ENCODE measurements at regions not wholly inside any gene's neighbourhood (a gene's known extent, or its start where the extent isn't known, plus 50 kb on each side); places are given as distances from the start of the nearest gene placed in this dataset.
A peak's percentile ranks its signal among the peaks of the same experiment; 100 is the strongest.

DNA sequence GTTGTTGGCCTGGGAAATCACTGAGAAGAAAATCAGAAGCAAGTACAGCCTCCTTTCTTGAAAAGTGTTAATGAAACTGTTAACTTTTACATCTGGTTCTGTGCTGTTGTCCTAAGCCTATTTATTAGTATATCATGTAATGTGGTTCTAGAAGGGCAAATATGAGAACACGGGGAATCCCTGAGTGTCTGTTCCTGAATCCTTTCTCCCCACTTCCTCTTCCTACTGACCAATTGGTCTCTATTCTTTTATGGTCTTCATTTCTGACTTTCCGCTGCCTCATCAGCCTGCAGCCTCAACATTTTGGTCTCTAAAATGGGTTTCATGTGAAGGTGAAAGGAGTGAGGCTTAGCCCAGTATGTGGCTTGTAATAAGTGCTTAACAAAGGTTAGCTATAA lies 159.9 kb upstream of the MAMLD1 start:
- no peak overlapping the region for H3K4me3 ChIP-seq
- no peaks in the 10 kb centered on the region for H3K36me3 ChIP-seq
- WGBS, 5 donors: 63 to 79% (median 71%) methylated on average over 2 of the region's 2 CpGs
- H3K4me1 ChIP-seq: no peaks in the 10 kb centered on the region
- TF ChIP-seq POLR2AphosphoS5 (IDR thresholded peaks at IDR 0.05) (no peak), POLR2A (IDR thresholded peaks at IDR 0.05) (no peak)
- TF ChIP-seq, protein P1, sequence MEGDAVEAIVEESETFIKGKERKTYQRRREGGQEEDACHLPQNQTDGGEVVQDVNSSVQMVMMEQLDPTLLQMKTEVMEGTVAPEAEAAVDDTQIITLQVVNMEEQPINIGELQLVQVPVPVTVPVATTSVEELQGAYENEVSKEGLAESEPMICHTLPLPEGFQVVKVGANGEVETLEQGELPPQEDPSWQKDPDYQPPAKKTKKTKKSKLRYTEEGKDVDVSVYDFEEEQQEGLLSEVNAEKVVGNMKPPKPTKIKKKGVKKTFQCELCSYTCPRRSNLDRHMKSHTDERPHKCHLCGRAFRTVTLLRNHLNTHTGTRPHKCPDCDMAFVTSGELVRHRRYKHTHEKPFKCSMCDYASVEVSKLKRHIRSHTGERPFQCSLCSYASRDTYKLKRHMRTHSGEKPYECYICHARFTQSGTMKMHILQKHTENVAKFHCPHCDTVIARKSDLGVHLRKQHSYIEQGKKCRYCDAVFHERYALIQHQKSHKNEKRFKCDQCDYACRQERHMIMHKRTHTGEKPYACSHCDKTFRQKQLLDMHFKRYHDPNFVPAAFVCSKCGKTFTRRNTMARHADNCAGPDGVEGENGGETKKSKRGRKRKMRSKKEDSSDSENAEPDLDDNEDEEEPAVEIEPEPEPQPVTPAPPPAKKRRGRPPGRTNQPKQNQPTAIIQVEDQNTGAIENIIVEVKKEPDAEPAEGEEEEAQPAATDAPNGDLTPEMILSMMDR (IDR thresholded peaks at IDR 0.05 in 8 of 11, conservative IDR thresholded peaks at IDR 0.05 in 3 of 11): no peak
- H3K27me3 ChIP-seq (replicated peaks in 1 of 7): no peaks in the 10 kb centered on the region
- H3K27ac ChIP-seq: peak overlapping the region in 6 of 8 donors; percentile 14 to 54 (median 35)
- intact Hi-C loops (cut with DNase I; ENCODE audit: low total_unique reads): no loop called here
- no peaks in the 10 kb centered on the region for H3K9me3 ChIP-seq
- DNase-seq: no peak

DNA sequence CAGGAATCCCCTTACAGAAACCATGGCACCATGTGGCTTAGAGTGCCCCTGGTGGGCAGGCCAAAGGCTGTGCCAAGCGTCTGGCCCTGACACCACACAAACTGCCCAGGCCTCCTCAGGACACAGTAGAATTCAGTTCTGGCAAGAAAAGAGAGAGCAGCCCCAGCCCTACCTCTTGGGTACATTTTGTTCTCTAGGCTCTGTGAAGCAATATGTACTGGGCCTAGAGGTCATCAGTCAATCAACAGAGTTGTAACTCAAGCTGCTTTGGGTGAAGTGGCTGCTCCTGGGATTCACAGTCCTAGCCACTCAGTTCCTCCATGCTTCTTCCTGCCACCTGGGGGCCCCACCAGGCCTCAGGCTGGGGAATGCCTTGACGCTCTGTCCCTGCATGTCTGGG lies 158.1 kb upstream of the MAMLD1 start:
- TF ChIP-seq POLR2A (IDR thresholded peaks at IDR 0.05) (no peak), POLR2AphosphoS5 (IDR thresholded peaks at IDR 0.05) (no peak)
- TF ChIP-seq, protein P1 (IDR thresholded peaks at IDR 0.05 in 8 of 11, conservative IDR thresholded peaks at IDR 0.05 in 3 of 11): no peak
- H3K27ac ChIP-seq: no peak overlapping the region
- 39 to 100% (median 85%) methylated on average over 2 of the region's 2 CpGs for WGBS, 5 donors
- H3K36me3 ChIP-seq: no peaks in the 10 kb centered on the region
- H3K27me3 ChIP-seq (replicated peaks in 1 of 7): no peaks in the 10 kb centered on the region
- H3K9me3 ChIP-seq: no peaks in the 10 kb centered on the region
- intact Hi-C loops (cut with DNase I; ENCODE audit: low total_unique reads): no loop called here
- H3K4me1 ChIP-seq: no peaks in the 10 kb centered on the region
- no peak overlapping the region for H3K4me3 ChIP-seq
- DNase-seq: peak; percentile 29

DNA sequence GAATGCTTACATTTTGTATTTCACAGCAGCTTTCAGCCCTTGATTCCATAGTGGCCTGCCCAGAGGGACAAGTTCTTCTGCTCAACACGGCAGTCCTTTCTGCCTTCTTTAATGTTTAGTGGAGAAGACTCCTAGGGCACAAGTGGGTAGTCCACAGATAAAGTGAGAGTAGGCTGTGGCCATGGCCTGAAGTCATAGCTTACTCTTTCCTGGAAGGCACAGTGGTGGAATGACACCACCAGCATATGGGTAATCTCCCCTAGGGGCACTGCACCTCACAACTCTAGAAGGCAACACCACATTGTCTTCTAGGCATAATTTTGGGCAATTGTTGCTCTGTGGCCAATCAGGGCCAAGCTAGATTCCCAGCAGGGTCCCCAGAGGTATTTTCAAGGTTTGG lies 155.4 kb upstream of the MAMLD1 start:
- Histone ChIP-seq H3K9me3 (no peaks in the 10 kb centered on the region), H3K4me1 (no peaks in the 10 kb centered on the region), H3K27me3 (replicated peaks in 1 of 7) (no peaks in the 10 kb centered on the region), H3K27ac (no peak overlapping the region), H3K36me3 (no peaks in the 10 kb centered on the region), H3K4me3 (no peak overlapping the region)
- TF ChIP-seq, protein P1 (IDR thresholded peaks at IDR 0.05 in 8 of 11, conservative IDR thresholded peaks at IDR 0.05 in 3 of 11): no peak
- TF ChIP-seq POLR2A (IDR thresholded peaks at IDR 0.05) (no peak), POLR2AphosphoS5 (IDR thresholded peaks at IDR 0.05) (no peak)
- WGBS, 5 donors: 83 to 100% (median 97%) methylated on average over 1 of the region's 1 CpG
- intact Hi-C loops (cut with DNase I; ENCODE audit: low total_unique reads): no loop called here
- DNase-seq: no peak

DNA sequence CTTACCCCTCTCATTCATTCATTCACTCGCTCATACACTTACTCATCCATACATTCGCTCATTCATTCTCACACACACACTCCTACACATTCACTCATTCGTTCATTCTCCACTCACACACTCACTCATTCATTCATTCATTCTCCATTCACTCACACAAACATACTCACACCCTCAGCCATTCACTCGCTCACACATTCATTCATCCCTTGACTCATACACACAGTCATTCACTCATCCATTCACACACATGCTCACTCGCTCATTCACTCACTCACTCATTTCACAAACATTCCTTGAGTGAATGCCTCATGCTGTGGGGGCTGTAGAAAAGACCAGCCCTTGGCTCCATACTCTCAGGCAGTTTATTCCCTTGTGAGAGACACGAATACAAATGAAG lies 151.1 kb upstream of the MAMLD1 start:
- Histone ChIP-seq H3K9me3 (no peaks in the 10 kb centered on the region), H3K27me3 (replicated peaks in 1 of 7) (no peaks in the 10 kb centered on the region), H3K36me3 (no peaks in the 10 kb centered on the region), H3K27ac (no peak overlapping the region), H3K4me1 (no peaks in the 10 kb centered on the region), H3K4me3 (no peak overlapping the region)
- intact Hi-C loops (cut with DNase I; ENCODE audit: low total_unique reads): no loop called here
- TF ChIP-seq POLR2A (IDR thresholded peaks at IDR 0.05): no peak
- TF ChIP-seq, protein P1 (IDR thresholded peaks at IDR 0.05 in 8 of 11, conservative IDR thresholded peaks at IDR 0.05 in 3 of 11): no peak
- TF ChIP-seq POLR2AphosphoS5 (IDR thresholded peaks at IDR 0.05): no peak
- DNase-seq: no peak
- WGBS, 5 donors: 72 to 92% (median 87%) methylated on average over 6 of the region's 6 CpGs

Measured in spleen (tissue), 11 donors.